GM12878 (cell line): ENCODE measurements at regions not wholly inside any gene's neighbourhood (a gene's known extent, or its start where the extent isn't known, plus 50 kb on each side); places are given as distances from the start of the nearest gene placed in this dataset.

Source experiments
- ATAC-seq: fragments of 200-7000 bp; cut with Tn5 transposase; 3 replicates; pipeline ENCODE4 v1.9.1; 2020; ENCODE audit warnings: mild to moderate bottlenecking, moderate library complexity
- BruUV-seq: library from RNA; stranded (reverse); fragments of 400-500 nt; replicated peaks from 2 replicates; lab custom pipeline; 2021; lab: Mats Ljungman, UMichigan
- CTCF ChIA-PET: fragments of 300-600 bp; sonication (Branson Sonifier 250); formaldehyde crosslinking; extraction: SDS; loops from one replicate; lab custom pipeline; 2021; ENCODE audit warnings: inconsistent platforms; lab: Yijun Ruan, JAX
- POLR2A ChIA-PET: fragments of 350-600 bp; formaldehyde crosslinking; extraction: SDS; loops from one replicate; lab custom pipeline; 2021; ENCODE audit warnings: inconsistent platforms; lab: Charles Lee
- RAD21 ChIA-PET: fragments of 300-600 bp; sonication (Branson Sonifier 250); formaldehyde crosslinking; loops from one replicate; lab custom pipeline; 2023; ENCODE audit warnings: antibody characterized with exemption; ENCODE audit not compliant: unreplicated experiment; lab: Charles Lee
- SMC1A ChIA-PET: fragments of 300-600 bp; sonication (Branson Sonifier 250); formaldehyde crosslinking; loops from one replicate; lab custom pipeline; 2023; ENCODE audit not compliant: unreplicated experiment, uncharacterized antibody; lab: Charles Lee
- DNase-seq: peaks from one replicate; pipeline ENCODE4 v3.0.0-alpha.2; 2011; ENCODE audit warnings: low read depth, low spot score
- FAIRE-seq: peaks from 3 replicates; lab custom pipeline; 2011; peaks lifted over from hg19 to GRCh38; lab: Jason Lieb, UNC
- H2AFZ ChIP-seq: 2 replicates; pipeline ENCODE4 v1.6.0; 2011; ENCODE audit warnings: low read depth, low read length, control low read depth; ENCODE audit not compliant: control insufficient read depth
- H3K27ac ChIP-seq: 2 replicates; pipeline ENCODE4 v1.5.1; 2011; ENCODE audit warnings: control low read depth; ENCODE audit not compliant: control insufficient read depth, insufficient read depth
- H3K27me3 ChIP-seq, 2 experiments: replicated peaks in 1 of 2; 2 replicates each; pipeline versions ENCODE4 v1.6.0 to v1.6.1; 2011; ENCODE audit warnings: low read length in 1 of 2; ENCODE audit not compliant: control insufficient read depth in 2 of 2, insufficient read depth in 2 of 2
- H3K36me3 ChIP-seq, 2 experiments: 2 replicates each; pipeline ENCODE4 v1.5.1; 2011; ENCODE audit warnings: low read length in 1 of 2; ENCODE audit not compliant: control insufficient read depth in 2 of 2, insufficient read depth in 2 of 2
- H3K4me1 ChIP-seq: 2 replicates; pipeline ENCODE4 v1.6.1; 2011; ENCODE audit warnings: mild to moderate bottlenecking, low read length, moderate library complexity, mixed read lengths; ENCODE audit not compliant: control insufficient read depth, insufficient read depth
- H3K4me2 ChIP-seq: 2 replicates; pipeline ENCODE4 v1.6.0; 2011; ENCODE audit warnings: control low read depth; ENCODE audit not compliant: control insufficient read depth, insufficient read depth
- H3K4me3 ChIP-seq: fragments of 200-600 bp; sonication (generic); 2 replicates; pipeline ENCODE4 v1.5.1; 2016
- H3K79me2 ChIP-seq: 2 replicates; pipeline ENCODE4 v1.6.0; 2011; ENCODE audit warnings: low read length; ENCODE audit not compliant: control insufficient read depth, insufficient read depth
- H3K9ac ChIP-seq: 2 replicates; pipeline ENCODE4 v1.8.0; 2011; ENCODE audit warnings: low read length, control low read depth, mixed read lengths; ENCODE audit not compliant: control insufficient read depth, insufficient read depth
- H3K9me3 ChIP-seq: replicated peaks from 3 replicates; pipeline ENCODE4 v1.5.1; 2011; ENCODE audit warnings: mild to moderate bottlenecking, low read length; ENCODE audit not compliant: control insufficient read depth, insufficient read depth
- H4K20me1 ChIP-seq: 2 replicates; pipeline ENCODE4 v1.6.0; 2011; ENCODE audit not compliant: control insufficient read depth, insufficient read depth
- CHD1 ChIP-seq: IDR thresholded peaks from 2 replicates; pipeline ENCODE4 v1.6.1; 2012; ENCODE audit warnings: low read depth, low read length, improper control_type of control experiment
- EGR1 ChIP-seq, 2 experiments: IDR thresholded peaks; 1 replicate in 1 of 2; 2 replicates in 1 of 2; pipeline ENCODE4 v1.6.1; 2011 to 2012; ENCODE audit warnings: low read depth in 2 of 2, low read length in 2 of 2, borderline replicate concordance in 1 of 2, mild to moderate bottlenecking in 1 of 2, moderate library complexity in 1 of 2
- HDAC6 ChIP-seq: fragments of 200-600 bp; sonication (generic); IDR thresholded peaks from one replicate; pipeline ENCODE4 v1.8.0; 2017; ENCODE audit warnings: antibody characterized with exemption; ENCODE audit not compliant: unreplicated experiment
- IKZF1 ChIP-seq: fragments of 450-650 bp; conservative IDR thresholded peaks from 2 replicates; pipeline ENCODE4 v1.6.1; 2017; ENCODE audit warnings: antibody characterized with exemption, mild to moderate bottlenecking
- NFIC ChIP-seq: IDR thresholded peaks from 2 replicates; pipeline ENCODE4 v1.6.1; 2012; ENCODE audit warnings: low read depth, mild to moderate bottlenecking, inconsistent platforms, low read length, moderate library complexity
- PAX5 ChIP-seq: IDR thresholded peaks from 2 replicates; pipeline ENCODE4 v1.6.1; 2011; ENCODE audit warnings: low read depth, low read length, borderline replicate concordance
- RELA ChIP-seq: fragments of 450-650 bp; IDR thresholded peaks from 2 replicates; pipeline ENCODE4 v1.8.0; 2014; ENCODE audit warnings: borderline replicate concordance; ENCODE audit not compliant: partially characterized antibody
- SPI1 ChIP-seq: IDR thresholded peaks from 2 replicates; pipeline ENCODE4 v1.6.1; 2011; ENCODE audit warnings: low read depth, mild to moderate bottlenecking, low read length, moderate library complexity, borderline replicate concordance; ENCODE audit not compliant: insufficient read depth
- YBX1 ChIP-seq: fragments of 450-650 bp; IDR thresholded peaks from 2 replicates; pipeline ENCODE4 v1.6.1; 2016; ENCODE audit warnings: antibody characterized with exemption
- ZNF622 ChIP-seq: fragments of 450-650 bp; IDR thresholded peaks from 2 replicates; pipeline ENCODE4 v1.6.1; 2017; ENCODE audit warnings: mild to moderate bottlenecking, inconsistent platforms
- WGBS: methylation state at CpG from one replicate; pipeline ENCODE4 v1.1.6; 2016; ENCODE audit warnings: low lambda C conversion rate; ENCODE audit not compliant: insufficient replicate concordance, insufficient coverage; ENCODE audit errors: missing lambda C conversion rate; 5-methylcytosine and 5-hydroxymethylcytosine counted together
- in situ Hi-C: fragments of 300-500 bp; cut with MboI; formaldehyde crosslinking; loops from 9 replicates; pipeline ENCODE4 v1.14.3; 2018; ENCODE audit warnings: mixed read lengths
- intact Hi-C: fragments of 100-400 bp; cut with micrococcal nuclease; formaldehyde crosslinking; loops from one replicate; pipeline ENCODE4 v1.14.2; 2022; ENCODE audit not compliant: unreplicated experiment
- TF ChIP-seq, protein P1 (sequence below): fragments of 450-650 bp; formaldehyde crosslinking; IDR thresholded peaks from 2 replicates; pipeline ENCODE4 v1.5.0; 2022; ENCODE audit warnings: mild to moderate bottlenecking, missing genetic modification characterization
- TF ChIP-seq, protein P2 (sequence below): IDR thresholded peaks from 2 replicates; pipeline ENCODE4 v1.6.1; 2012; ENCODE audit warnings: low read depth, low read length, improper control_type of control experiment
- TF ChIP-seq, protein P3 (sequence below): fragments of 450-650 bp; formaldehyde crosslinking; IDR thresholded peaks from 2 replicates; pipeline ENCODE4 v1.4.0; 2020; ENCODE audit warnings: mild to moderate bottlenecking, moderate library complexity
- TF ChIP-seq, protein P4 (sequence below): fragments of 450-650 bp; IDR thresholded peaks from 2 replicates; pipeline ENCODE4 v1.6.1; 2017; ENCODE audit warnings: antibody characterized with exemption, mild to moderate bottlenecking, moderate library complexity

DNA sequence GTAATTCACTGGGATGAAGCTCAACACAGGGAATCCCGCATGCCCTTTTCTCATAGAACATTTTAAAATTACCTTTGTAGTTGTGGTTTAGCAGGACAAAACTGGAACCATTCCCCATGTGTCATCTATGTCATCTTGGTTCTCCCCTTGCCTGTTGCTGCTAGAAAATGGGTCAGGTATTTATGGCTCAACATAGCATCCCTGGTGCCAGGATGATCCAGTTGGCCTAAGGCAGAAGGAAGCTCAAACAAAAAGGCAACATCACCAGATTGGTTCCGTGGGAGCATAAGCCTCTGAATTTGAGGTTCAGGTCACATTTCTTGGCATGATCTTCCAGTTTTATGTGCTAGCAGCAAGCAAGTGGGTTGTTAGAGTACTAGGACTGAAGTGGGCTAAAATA is 552.6 kb upstream of the BOD1L1 start:
- WGBS, result 100% methylated on average over 2 of the region's 2 CpGs
- POLR2A ChIA-PET, result interaction anchor here (1.0 kb wide), 1 partner anchor 14 kb away, joined by 5 read pairs; no protein-coding TSS in a partner anchor
- in situ Hi-C loops, result no loop called here
- no TSS peak for BruUV-seq
- FAIRE-seq (no peak), ATAC-seq (no peak), DNase-seq (no peak)
- intact Hi-C loops, result no loop called here
- Histone ChIP-seq H3K9me3 (no peaks in the 10 kb centered on the region; the same call in 2 of the 3 replicates), H3K4me1 (peaks cover 21% of the 10 kb centered on the region), H3K27ac (no peak overlapping the region), H3K4me3 (no peak overlapping the region), H3K36me3 (no peaks in the 10 kb centered on the region), H3K79me2 (no peaks in the 10 kb centered on the region), H3K27me3 (no peaks in the 10 kb centered on the region), H4K20me1 (no peaks in the 10 kb centered on the region), H2AFZ (no peak overlapping the region), H3K9ac (no peak overlapping the region), H3K4me2 (no peak overlapping the region)
- SMC1A ChIA-PET, result interaction anchor here (1.2 to 7.8 kb wide), 4 partner anchors 13 to 36 kb away, joined by 4 to 94 read pairs (median 11); no protein-coding TSS in a partner anchor
- RAD21 ChIA-PET, result interaction anchor here (0.9 to 5.9 kb wide), 4 partner anchors 13 to 28 kb away, joined by 3 to 57 read pairs (median 3); no protein-coding TSS in a partner anchor
- CTCF ChIA-PET, result interaction anchor here (1.0 to 4.8 kb wide), 3 partner anchors 12 to 49 kb away, joined by 3 to 29 read pairs (median 6); no protein-coding TSS in a partner anchor
- TF ChIP-seq CHD1 (no peak), RELA (no peak), IKZF1 (no peak), SPI1 (no peak), HDAC6 (no peak), PAX5 (no peak), NFIC (no peak), YBX1 (no peak), ZNF622 (no peak), EGR1 (IDR thresholded peaks at IDR 0.05; ENCODE audit: borderline replicate concordance in 1 of 2, low read depth in 2 of 2, low read length in 2 of 2) (no peak)
- TF ChIP-seq, protein P1, sequence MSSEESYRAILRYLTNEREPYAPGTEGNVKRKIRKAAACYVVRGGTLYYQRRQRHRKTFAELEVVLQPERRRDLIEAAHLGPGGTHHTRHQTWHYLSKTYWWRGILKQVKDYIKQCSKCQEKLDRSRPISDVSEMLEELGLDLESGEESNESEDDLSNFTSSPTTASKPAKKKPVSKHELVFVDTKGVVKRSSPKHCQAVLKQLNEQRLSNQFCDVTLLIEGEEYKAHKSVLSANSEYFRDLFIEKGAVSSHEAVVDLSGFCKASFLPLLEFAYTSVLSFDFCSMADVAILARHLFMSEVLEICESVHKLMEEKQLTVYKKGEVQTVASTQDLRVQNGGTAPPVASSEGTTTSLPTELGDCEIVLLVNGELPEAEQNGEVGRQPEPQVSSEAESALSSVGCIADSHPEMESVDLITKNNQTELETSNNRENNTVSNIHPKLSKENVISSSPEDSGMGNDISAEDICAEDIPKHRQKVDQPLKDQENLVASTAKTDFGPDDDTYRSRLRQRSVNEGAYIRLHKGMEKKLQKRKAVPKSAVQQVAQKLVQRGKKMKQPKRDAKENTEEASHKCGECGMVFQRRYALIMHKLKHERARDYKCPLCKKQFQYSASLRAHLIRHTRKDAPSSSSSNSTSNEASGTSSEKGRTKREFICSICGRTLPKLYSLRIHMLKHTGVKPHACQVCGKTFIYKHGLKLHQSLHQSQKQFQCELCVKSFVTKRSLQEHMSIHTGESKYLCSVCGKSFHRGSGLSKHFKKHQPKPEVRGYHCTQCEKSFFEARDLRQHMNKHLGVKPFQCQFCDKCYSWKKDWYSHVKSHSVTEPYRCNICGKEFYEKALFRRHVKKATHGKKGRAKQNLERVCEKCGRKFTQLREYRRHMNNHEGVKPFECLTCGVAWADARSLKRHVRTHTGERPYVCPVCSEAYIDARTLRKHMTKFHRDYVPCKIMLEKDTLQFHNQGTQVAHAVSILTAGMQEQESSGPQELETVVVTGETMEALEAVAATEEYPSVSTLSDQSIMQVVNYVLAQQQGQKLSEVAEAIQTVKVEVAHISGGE, result no peak
- TF ChIP-seq, protein P2, sequence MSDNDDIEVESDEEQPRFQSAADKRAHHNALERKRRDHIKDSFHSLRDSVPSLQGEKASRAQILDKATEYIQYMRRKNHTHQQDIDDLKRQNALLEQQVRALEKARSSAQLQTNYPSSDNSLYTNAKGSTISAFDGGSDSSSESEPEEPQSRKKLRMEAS, result no peak
- TF ChIP-seq, protein P3, sequence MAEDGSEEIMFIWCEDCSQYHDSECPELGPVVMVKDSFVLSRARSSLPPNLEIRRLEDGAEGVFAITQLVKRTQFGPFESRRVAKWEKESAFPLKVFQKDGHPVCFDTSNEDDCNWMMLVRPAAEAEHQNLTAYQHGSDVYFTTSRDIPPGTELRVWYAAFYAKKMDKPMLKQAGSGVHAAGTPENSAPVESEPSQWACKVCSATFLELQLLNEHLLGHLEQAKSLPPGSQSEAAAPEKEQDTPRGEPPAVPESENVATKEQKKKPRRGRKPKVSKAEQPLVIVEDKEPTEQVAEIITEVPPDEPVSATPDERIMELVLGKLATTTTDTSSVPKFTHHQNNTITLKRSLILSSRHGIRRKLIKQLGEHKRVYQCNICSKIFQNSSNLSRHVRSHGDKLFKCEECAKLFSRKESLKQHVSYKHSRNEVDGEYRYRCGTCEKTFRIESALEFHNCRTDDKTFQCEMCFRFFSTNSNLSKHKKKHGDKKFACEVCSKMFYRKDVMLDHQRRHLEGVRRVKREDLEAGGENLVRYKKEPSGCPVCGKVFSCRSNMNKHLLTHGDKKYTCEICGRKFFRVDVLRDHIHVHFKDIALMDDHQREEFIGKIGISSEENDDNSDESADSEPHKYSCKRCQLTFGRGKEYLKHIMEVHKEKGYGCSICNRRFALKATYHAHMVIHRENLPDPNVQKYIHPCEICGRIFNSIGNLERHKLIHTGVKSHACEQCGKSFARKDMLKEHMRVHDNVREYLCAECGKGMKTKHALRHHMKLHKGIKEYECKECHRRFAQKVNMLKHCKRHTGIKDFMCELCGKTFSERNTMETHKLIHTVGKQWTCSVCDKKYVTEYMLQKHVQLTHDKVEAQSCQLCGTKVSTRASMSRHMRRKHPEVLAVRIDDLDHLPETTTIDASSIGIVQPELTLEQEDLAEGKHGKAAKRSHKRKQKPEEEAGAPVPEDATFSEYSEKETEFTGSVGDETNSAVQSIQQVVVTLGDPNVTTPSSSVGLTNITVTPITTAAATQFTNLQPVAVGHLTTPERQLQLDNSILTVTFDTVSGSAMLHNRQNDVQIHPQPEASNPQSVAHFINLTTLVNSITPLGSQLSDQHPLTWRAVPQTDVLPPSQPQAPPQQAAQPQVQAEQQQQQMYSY (CRISPR knock-in tag), result no peak
- TF ChIP-seq, protein P4, sequence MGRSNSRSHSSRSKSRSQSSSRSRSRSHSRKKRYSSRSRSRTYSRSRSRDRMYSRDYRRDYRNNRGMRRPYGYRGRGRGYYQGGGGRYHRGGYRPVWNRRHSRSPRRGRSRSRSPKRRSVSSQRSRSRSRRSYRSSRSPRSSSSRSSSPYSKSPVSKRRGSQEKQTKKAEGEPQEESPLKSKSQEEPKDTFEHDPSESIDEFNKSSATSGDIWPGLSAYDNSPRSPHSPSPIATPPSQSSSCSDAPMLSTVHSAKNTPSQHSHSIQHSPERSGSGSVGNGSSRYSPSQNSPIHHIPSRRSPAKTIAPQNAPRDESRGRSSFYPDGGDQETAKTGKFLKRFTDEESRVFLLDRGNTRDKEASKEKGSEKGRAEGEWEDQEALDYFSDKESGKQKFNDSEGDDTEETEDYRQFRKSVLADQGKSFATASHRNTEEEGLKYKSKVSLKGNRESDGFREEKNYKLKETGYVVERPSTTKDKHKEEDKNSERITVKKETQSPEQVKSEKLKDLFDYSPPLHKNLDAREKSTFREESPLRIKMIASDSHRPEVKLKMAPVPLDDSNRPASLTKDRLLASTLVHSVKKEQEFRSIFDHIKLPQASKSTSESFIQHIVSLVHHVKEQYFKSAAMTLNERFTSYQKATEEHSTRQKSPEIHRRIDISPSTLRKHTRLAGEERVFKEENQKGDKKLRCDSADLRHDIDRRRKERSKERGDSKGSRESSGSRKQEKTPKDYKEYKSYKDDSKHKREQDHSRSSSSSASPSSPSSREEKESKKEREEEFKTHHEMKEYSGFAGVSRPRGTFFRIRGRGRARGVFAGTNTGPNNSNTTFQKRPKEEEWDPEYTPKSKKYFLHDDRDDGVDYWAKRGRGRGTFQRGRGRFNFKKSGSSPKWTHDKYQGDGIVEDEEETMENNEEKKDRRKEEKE, result no peak
